K562 (cell line): ENCODE measurements at regions not wholly inside any gene's neighbourhood (a gene's known extent, or its start where the extent isn't known, plus 50 kb on each side); places are given as distances from the start of the nearest gene placed in this dataset.

Source experiments
- CBX8 ChIP-seq: fragments of 200-600 bp; sonication (generic); IDR thresholded peaks from 2 replicates; pipeline ENCODE4 v1.6.1; 2012; ENCODE audit warnings: borderline replicate concordance, mixed run types, low read depth, mild to moderate bottlenecking, moderate library complexity, mixed read lengths, low read length, control low read depth, inconsistent platforms; ENCODE audit not compliant: poor library complexity, severe bottlenecking; ENCODE audit errors: extremely low read depth
- MED1 ChIP-seq: sonication (generic); formaldehyde crosslinking; IDR thresholded peaks from 2 replicates; pipeline ENCODE4 v1.8.1; 2023; ENCODE audit warnings: missing genetic modification reagents, borderline replicate concordance
- SAP30 ChIP-seq: fragments of 200-600 bp; sonication (generic); IDR thresholded peaks from 2 replicates; pipeline ENCODE4 v1.6.1; 2012; ENCODE audit warnings: borderline replicate concordance, low read depth, mild to moderate bottlenecking, moderate library complexity, low read length, control low read depth, inconsistent platforms; ENCODE audit not compliant: insufficient read depth, poor library complexity, severe bottlenecking
- SRSF3 ChIP-seq: fragments of 200-400 bp; formaldehyde crosslinking; IDR thresholded peaks from 2 replicates; pipeline ENCODE4 v1.6.1; 2016; ENCODE audit warnings: mild to moderate bottlenecking, low read length, moderate library complexity; ENCODE audit not compliant: insufficient read depth
- STAT6 ChIP-seq: sonication (generic); formaldehyde crosslinking; IDR thresholded peaks from 2 replicates; pipeline ENCODE4 v1.8.1; 2023; ENCODE audit warnings: mild to moderate bottlenecking, missing genetic modification reagents
- TF ChIP-seq, protein P1 (sequence below): fragments of 450-650 bp; IDR thresholded peaks from 2 replicates; pipeline ENCODE4 v1.6.1; 2016; ENCODE audit warnings: low read depth
- TF ChIP-seq, protein P2 (sequence below): conservative IDR thresholded peaks from 2 replicates; pipeline ENCODE4 v1.6.1; 2011; ENCODE audit warnings: low read depth, mild to moderate bottlenecking, low read length; ENCODE audit not compliant: control insufficient read depth

DNA sequence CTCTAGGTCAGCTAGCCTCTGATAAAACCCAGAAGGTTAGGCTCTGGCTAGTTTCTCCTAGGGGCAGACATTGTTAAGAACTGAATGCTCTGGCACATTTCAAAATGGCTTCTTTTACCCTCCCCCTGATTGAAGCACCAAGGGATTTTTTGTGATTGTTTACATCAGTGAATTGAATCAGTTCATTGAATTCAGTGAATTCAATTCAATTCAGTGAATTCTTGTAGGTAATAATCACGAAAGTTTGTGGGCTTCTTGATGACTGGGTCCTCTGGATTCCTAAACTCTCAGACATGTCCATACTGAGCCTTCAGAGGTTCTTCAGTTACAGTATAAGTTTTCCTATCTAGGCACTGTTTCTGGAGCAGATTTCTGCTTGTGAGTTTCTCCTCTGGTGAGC lies 135.2 kb upstream of the ELAC2 start (continued):
- TF ChIP-seq, protein P1, sequence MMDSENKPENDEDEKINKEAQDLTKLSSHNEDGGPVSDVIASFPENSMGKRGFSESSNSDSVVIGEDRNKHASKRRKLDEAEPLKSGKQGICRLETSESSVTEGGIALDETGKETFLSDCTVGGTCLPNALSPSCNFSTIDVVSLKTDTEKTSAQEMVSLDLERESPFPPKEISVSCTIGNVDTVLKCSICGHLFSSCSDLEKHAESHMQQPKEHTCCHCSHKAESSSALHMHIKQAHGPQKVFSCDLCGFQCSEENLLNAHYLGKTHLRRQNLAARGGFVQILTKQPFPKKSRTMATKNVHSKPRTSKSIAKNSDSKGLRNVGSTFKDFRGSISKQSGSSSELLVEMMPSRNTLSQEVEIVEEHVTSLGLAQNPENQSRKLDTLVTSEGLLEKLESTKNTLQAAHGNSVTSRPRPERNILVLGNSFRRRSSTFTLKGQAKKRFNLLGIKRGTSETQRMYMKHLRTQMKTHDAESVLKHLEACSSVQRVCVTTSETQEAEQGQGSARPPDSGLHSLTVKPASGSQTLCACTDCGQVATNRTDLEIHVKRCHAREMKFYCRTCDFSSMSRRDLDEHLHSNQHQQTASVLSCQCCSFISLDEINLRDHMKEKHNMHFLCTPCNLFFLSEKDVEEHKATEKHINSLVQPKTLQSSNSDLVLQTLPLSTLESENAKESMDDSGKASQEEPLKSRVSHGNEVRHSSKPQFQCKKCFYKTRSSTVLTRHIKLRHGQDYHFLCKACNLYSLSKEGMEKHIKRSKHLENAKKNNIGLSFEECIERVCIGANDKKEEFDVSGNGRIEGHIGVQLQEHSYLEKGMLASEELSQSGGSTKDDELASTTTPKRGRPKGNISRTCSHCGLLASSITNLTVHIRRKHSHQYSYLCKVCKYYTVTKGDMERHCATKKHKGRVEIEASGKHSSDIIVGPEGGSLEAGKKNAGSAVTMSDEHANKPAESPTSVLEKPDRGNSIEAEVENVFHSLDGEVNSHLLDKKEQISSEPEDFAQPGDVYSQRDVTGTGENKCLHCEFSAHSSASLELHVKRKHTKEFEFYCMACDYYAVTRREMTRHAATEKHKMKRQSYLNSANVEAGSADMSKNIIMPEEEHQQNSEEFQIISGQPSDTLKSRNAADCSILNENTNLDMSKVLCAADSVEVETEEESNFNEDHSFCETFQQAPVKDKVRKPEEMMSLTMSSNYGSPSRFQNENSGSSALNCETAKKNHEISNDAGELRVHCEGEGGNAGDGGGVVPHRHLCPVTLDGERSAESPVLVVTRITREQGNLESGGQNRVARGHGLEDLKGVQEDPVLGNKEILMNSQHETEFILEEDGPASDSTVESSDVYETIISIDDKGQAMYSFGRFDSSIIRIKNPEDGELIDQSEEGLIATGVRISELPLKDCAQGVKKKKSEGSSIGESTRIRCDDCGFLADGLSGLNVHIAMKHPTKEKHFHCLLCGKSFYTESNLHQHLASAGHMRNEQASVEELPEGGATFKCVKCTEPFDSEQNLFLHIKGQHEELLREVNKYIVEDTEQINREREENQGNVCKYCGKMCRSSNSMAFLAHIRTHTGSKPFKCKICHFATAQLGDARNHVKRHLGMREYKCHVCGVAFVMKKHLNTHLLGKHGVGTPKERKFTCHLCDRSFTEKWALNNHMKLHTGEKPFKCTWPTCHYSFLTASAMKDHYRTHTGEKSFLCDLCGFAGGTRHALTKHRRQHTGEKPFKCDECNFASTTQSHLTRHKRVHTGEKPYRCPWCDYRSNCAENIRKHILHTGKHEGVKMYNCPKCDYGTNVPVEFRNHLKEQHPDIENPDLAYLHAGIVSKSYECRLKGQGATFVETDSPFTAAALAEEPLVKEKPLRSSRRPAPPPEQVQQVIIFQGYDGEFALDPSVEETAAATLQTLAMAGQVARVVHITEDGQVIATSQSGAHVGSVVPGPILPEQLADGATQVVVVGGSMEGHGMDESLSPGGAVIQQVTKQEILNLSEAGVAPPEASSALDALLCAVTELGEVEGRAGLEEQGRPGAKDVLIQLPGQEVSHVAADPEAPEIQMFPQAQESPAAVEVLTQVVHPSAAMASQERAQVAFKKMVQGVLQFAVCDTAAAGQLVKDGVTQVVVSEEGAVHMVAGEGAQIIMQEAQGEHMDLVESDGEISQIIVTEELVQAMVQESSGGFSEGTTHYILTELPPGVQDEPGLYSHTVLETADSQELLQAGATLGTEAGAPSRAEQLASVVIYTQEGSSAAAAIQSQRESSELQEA, result no peak
- TF ChIP-seq SAP30 (no peak), CBX8 (no peak), MED1 (CRISPR knock-in tag) (no peak), STAT6 (no peak), SRSF3 (no peak)
- TF ChIP-seq, protein P2, sequence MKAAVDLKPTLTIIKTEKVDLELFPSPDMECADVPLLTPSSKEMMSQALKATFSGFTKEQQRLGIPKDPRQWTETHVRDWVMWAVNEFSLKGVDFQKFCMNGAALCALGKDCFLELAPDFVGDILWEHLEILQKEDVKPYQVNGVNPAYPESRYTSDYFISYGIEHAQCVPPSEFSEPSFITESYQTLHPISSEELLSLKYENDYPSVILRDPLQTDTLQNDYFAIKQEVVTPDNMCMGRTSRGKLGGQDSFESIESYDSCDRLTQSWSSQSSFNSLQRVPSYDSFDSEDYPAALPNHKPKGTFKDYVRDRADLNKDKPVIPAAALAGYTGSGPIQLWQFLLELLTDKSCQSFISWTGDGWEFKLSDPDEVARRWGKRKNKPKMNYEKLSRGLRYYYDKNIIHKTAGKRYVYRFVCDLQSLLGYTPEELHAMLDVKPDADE, result no peak
